Endothelial cell of umbilical vein (primary cell): ENCODE measurements at regions not wholly inside any gene's neighbourhood (a gene's known extent, or its start where the extent isn't known, plus 50 kb on each side); places are given as distances from the start of the nearest gene placed in this dataset.

ENCODE experiments used
- BruUV-seq: library from RNA; stranded (reverse); fragments of 400-500 nt; replicated peaks from 2 replicates; lab custom pipeline; 2021; lab: Mats Ljungman, UMichigan
- CTCF ChIA-PET: fragments of 300-600, 350-600 bp; sonication (Branson Sonifier 250); formaldehyde crosslinking; loops from one replicate; lab custom pipeline; 2021; ENCODE audit warnings: antibody characterized with exemption, inconsistent platforms; lab: Charles Lee
- POLR2A ChIA-PET: fragments of 300-600, 350-600 bp; sonication (Branson Sonifier 250); formaldehyde crosslinking; loops from one replicate; lab custom pipeline; 2021; ENCODE audit warnings: antibody characterized with exemption, inconsistent platforms; lab: Charles Lee
- DNase-seq: peaks from one replicate; pipeline ENCODE4 v3.0.0-alpha.2; 2011; ENCODE audit warnings: low read depth, low spot score
- FAIRE-seq: peaks from 2 replicates; lab custom pipeline; 2011; peaks lifted over from hg19 to GRCh38; lab: Jason Lieb, UNC
- H2AFZ ChIP-seq: 2 replicates; pipeline ENCODE4 v1.6.0; 2012; ENCODE audit warnings: low read depth, low read length, control low read depth, inconsistent platforms
- H3K27ac ChIP-seq: 2 replicates; pipeline ENCODE4 v1.5.1; 2011; ENCODE audit warnings: low read depth, mild to moderate bottlenecking, control low read depth, low read length, moderate library complexity; ENCODE audit not compliant: insufficient read depth
- H3K27me3 ChIP-seq, 2 experiments: 2 replicates each; pipeline versions ENCODE4 v1.6.0 to v1.6.1; 2011; ENCODE audit warnings: low read length in 2 of 2, mixed read lengths in 1 of 2; ENCODE audit not compliant: control insufficient read depth in 2 of 2, insufficient read depth in 2 of 2
- H3K36me3 ChIP-seq, 2 experiments: 2 replicates in 1 of 2; 3 replicates in 1 of 2; pipeline ENCODE4 v1.5.1; 2011; ENCODE audit warnings: low read length in 2 of 2, mild to moderate bottlenecking in 1 of 2, moderate library complexity in 1 of 2; ENCODE audit not compliant: control insufficient read depth in 2 of 2, insufficient read depth in 2 of 2; ENCODE audit errors: extremely low read depth in 1 of 2
- H3K4me1 ChIP-seq: 3 replicates; pipeline ENCODE4 v1.5.1; 2011; ENCODE audit warnings: mild to moderate bottlenecking, low read length; ENCODE audit not compliant: control insufficient read depth, insufficient read depth; ENCODE audit errors: extremely low read depth
- H3K4me2 ChIP-seq: 2 replicates; pipeline ENCODE4 v1.6.1; 2011; ENCODE audit warnings: low read length, control low read depth, mixed read lengths; ENCODE audit not compliant: insufficient read depth
- H3K4me3 ChIP-seq, 3 experiments: fragments of 200-600 bp in 1 of 3; sonication (generic), shearing (Covaris generic) in 1 of 3; replicated peaks in 1 of 3; 2 replicates each; pipeline ENCODE4 v1.5.1; 2011 to 2016; ENCODE audit warnings: control low read depth in 3 of 3, low read length in 3 of 3, mild to moderate bottlenecking in 2 of 3, inconsistent platforms in 1 of 3, low read depth in 1 of 3, moderate library complexity in 1 of 3; ENCODE audit not compliant: insufficient read depth in 1 of 3
- H3K79me2 ChIP-seq: 2 replicates; pipeline ENCODE4 v1.6.0; 2012; ENCODE audit warnings: low read length, inconsistent platforms; ENCODE audit not compliant: control insufficient read depth, insufficient read depth
- H3K9ac ChIP-seq: replicated peaks from 2 replicates; pipeline ENCODE3; 2011; ENCODE audit warnings: low read length, control low read depth; ENCODE audit not compliant: insufficient read depth; ENCODE audit errors: extremely low read depth
- H3K9me1 ChIP-seq: replicated peaks from 3 replicates; pipeline ENCODE4 v1.6.0; 2011; ENCODE audit warnings: mild to moderate bottlenecking, low read length; ENCODE audit not compliant: control insufficient read depth, insufficient read depth; ENCODE audit errors: extremely low read depth
- H3K9me3 ChIP-seq: replicated peaks from 2 replicates; pipeline ENCODE4 v1.5.1; 2012; ENCODE audit warnings: low read length, inconsistent platforms; ENCODE audit not compliant: control insufficient read depth, insufficient read depth
- H4K20me1 ChIP-seq: replicated peaks from 2 replicates; pipeline ENCODE3; 2011; ENCODE audit warnings: mild to moderate bottlenecking, low read length; ENCODE audit not compliant: control insufficient read depth, insufficient read depth; ENCODE audit errors: extremely low read depth
- CTCF ChIP-seq, 2 donors: IDR thresholded peaks; 1 replicate in 1 of 2; 2 replicates in 1 of 2; pipeline ENCODE4 v1.5.1; 2011; ENCODE audit warnings: low read length in 2 of 2, mild to moderate bottlenecking in 2 of 2, moderate library complexity in 2 of 2, control low read depth in 1 of 2, inconsistent platforms in 1 of 2, low read depth in 1 of 2; ENCODE audit not compliant: insufficient read depth in 1 of 2; ENCODE audit errors: extremely low read depth in 1 of 2
- EZH2 ChIP-seq: IDR thresholded peaks from 2 replicates; pipeline ENCODE4 v1.6.1; 2012; ENCODE audit warnings: borderline replicate concordance, low read depth, mild to moderate bottlenecking, moderate library complexity, low read length, inconsistent platforms; ENCODE audit not compliant: severe bottlenecking
- FOS ChIP-seq: IDR thresholded peaks from 2 replicates; pipeline ENCODE4 v1.6.1; 2011; ENCODE audit warnings: mild to moderate bottlenecking, low read length, moderate library complexity, borderline replicate concordance; ENCODE audit not compliant: insufficient read depth
- GATA2 ChIP-seq: IDR thresholded peaks from 2 replicates; pipeline ENCODE4 v1.7.0; 2011; ENCODE audit warnings: low read depth, mild to moderate bottlenecking, moderate library complexity, mixed read lengths, low read length; ENCODE audit not compliant: insufficient read length, insufficient read depth
- JUN ChIP-seq: IDR thresholded peaks from 2 replicates; pipeline ENCODE4 v1.6.1; 2011; ENCODE audit warnings: borderline replicate concordance, low read depth; ENCODE audit not compliant: insufficient read length, insufficient read depth
- MAX ChIP-seq: IDR thresholded peaks from 2 replicates; pipeline ENCODE4 v1.6.1; 2011; ENCODE audit not compliant: insufficient read depth, insufficient read length
- MYC ChIP-seq: IDR thresholded peaks from one replicate; pipeline ENCODE4 v1.6.1; 2011; ENCODE audit warnings: mild to moderate bottlenecking, low read depth, low read length
- POLR2A ChIP-seq: IDR thresholded peaks from 2 replicates; pipeline ENCODE4 v1.6.1; 2012; ENCODE audit warnings: low read depth, mild to moderate bottlenecking, control low read depth, low read length
- POLR2AphosphoS5 ChIP-seq: IDR thresholded peaks from 2 replicates; pipeline ENCODE4 v1.6.1; 2012; ENCODE audit warnings: low read depth, mild to moderate bottlenecking, control low read depth, low read length, moderate library complexity; ENCODE audit not compliant: insufficient read depth
- dilution Hi-C: fragments of 300-500 bp; cut with MboI; formaldehyde crosslinking; loops from one replicate; pipeline ENCODE4 v1.15.0; 2019; ENCODE audit warnings: low sequenced_read_pairs; ENCODE audit not compliant: extremely low pct_ligation_motif_present
- intact Hi-C: fragments of 100-400 bp; cut with micrococcal nuclease; formaldehyde crosslinking; loops from one replicate; pipeline ENCODE4 v1.10.0; 2022

GRCh38 chr1:99429754-99430153 is 165.5 kb downstream of the PLPPR4 start:
- no peak overlapping the region for H3K27ac ChIP-seq
- dilution Hi-C loops, result no loop called here
- H4K20me1 ChIP-seq, result no peaks in the 10 kb centered on the region
- DNase-seq, result no peak
- CTCF ChIA-PET, result interaction anchor here (1.0 to 1.3 kb wide), 3 partner anchors 10 to 103 kb away, joined by 3 to 4 read pairs (median 3); no protein-coding TSS in a partner anchor
- H3K9me3 ChIP-seq, result no peaks in the 10 kb centered on the region
- H3K9me1 ChIP-seq, result no peaks in the 10 kb centered on the region
- no peak overlapping the region for H3K4me2 ChIP-seq
- H3K79me2 ChIP-seq, result no peaks in the 10 kb centered on the region
- BruUV-seq, result no TSS peak
- H3K4me3 ChIP-seq, result no peak overlapping the region
- H3K9ac ChIP-seq, result no peak overlapping the region
- H3K27me3 ChIP-seq, result no peaks in the 10 kb centered on the region
- intact Hi-C loops, result no loop called here
- POLR2A ChIA-PET, result no interaction called here
- no peak overlapping the region for H2AFZ ChIP-seq
- no peak for TF ChIP-seq GATA2
- TF ChIP-seq MYC, result no peak
- TF ChIP-seq CTCF (IDR thresholded peaks at IDR 0.05; ENCODE audit: extremely low read depth in 1 of 2, insufficient read depth in 1 of 2, low read depth in 1 of 2, low read length in 2 of 2), result no peak
- TF ChIP-seq POLR2A, result no peak
- H3K36me3 ChIP-seq, result no peaks in the 10 kb centered on the region
- FAIRE-seq, result no peak
- H3K4me1 ChIP-seq, result no peaks in the 10 kb centered on the region

- no peaks in the 10 kb centered on the region for H3K27me3 ChIP-seq
- no peak overlapping the region for H2AFZ ChIP-seq
- no peak for TF ChIP-seq JUN
- no peak for TF ChIP-seq MYC
- TF ChIP-seq EZH2, result no peak
- no peak for TF ChIP-seq MAX
- no peak for TF ChIP-seq POLR2A
- no peak for TF ChIP-seq POLR2AphosphoS5
- TF ChIP-seq FOS, result no peak
- TF ChIP-seq CTCF (IDR thresholded peaks at IDR 0.05; ENCODE audit: extremely low read depth in 1 of 2, insufficient read depth in 1 of 2, low read depth in 1 of 2, low read length in 2 of 2), result no peak
- no peak for TF ChIP-seq GATA2
- H3K4me3 ChIP-seq, result no peak overlapping the region
- H3K27ac ChIP-seq, result no peak overlapping the region
- dilution Hi-C loops, result no loop called here
- no peak for FAIRE-seq
- CTCF ChIA-PET, result interaction anchor here (0.5 to 1.8 kb wide), 5 partner anchors 10 to 1250 kb away, joined by 3 to 4 read pairs (median 3); no protein-coding TSS in a partner anchor
- H3K4me2 ChIP-seq, result no peak overlapping the region
- BruUV-seq, result no TSS peak
- H3K36me3 ChIP-seq, result no peaks in the 10 kb centered on the region
- H3K79me2 ChIP-seq, result no peaks in the 10 kb centered on the region
- no peak for DNase-seq
- H3K9me1 ChIP-seq, result no peaks in the 10 kb centered on the region
- POLR2A ChIA-PET, result no interaction called here
- H3K9me3 ChIP-seq, result no peaks in the 10 kb centered on the region
- no peaks in the 10 kb centered on the region for H4K20me1 ChIP-seq
- no peak overlapping the region for H3K9ac ChIP-seq
- intact Hi-C loops, result no loop called here
- H3K4me1 ChIP-seq, result peaks cover 11% of the 10 kb centered on the region
Observed at GRCh38 chr1:99438656-99439230, 174.5 kb downstream of the PLPPR4 start.
